NCI-H748 (cell line): ENCODE measurements at regions not wholly inside any gene's neighbourhood (a gene's known extent, or its start where the extent isn't known, plus 50 kb on each side); places are given as distances from the start of the nearest gene placed in this dataset.

Experiments used
- DNase-seq: peaks from one replicate; lab custom pipeline; 2025; ENCODE audit not compliant: unreplicated experiment; lab: John Stamatoyannopoulos, UW

GRCh38 chr5:83810511-83810910, 89.9 kb upstream of the HAPLN1 start:
- DNase-seq = no peak

GRCh38 chr5:83802686-83803085, 82.0 kb upstream of the HAPLN1 start:
- DNase-seq = no peak

- no peak for DNase-seq
Measured at GRCh38 chr5:83800201-83800600, 79.5 kb upstream of the HAPLN1 start.

GRCh38 chr5:83799020-83799419, 78.4 kb upstream of the HAPLN1 start:
- DNase-seq = peak; percentile 5

GRCh38 chr5:83789371-83789770, 68.7 kb upstream of the HAPLN1 start:
- DNase-seq = no peak

GRCh38 chr5:83787631-83788030, 67.0 kb upstream of the HAPLN1 start:
- DNase-seq = no peak

- DNase-seq = no peak
Measured at GRCh38 chr5:83785176-83785668, 64.6 kb upstream of the HAPLN1 start.

- peak; percentile 22 for DNase-seq
Measured at GRCh38 chr5:83780699-83781350, 60.2 kb upstream of the HAPLN1 start.

GRCh38 chr5:83777856-83778255, 57.2 kb upstream of the HAPLN1 start:
- no peak for DNase-seq

GRCh38 chr5:83776437-83777031, 55.9 kb upstream of the HAPLN1 start:
- no peak for DNase-seq
